NCI-H1048 (cell line): ENCODE measurements at regions not wholly inside any gene's neighbourhood (a gene's known extent, or its start where the extent isn't known, plus 50 kb on each side); places are given as distances from the start of the nearest gene placed in this dataset.
"Not testable (repeated sequence)": the region's sequence is repeated elsewhere in the genome, so short reads cannot be mapped to it uniquely, and the experiment has no call there.

Experiments
- DNase-seq: peaks from one replicate; lab custom pipeline; 2025; lab: John Stamatoyannopoulos, UW

DNA sequence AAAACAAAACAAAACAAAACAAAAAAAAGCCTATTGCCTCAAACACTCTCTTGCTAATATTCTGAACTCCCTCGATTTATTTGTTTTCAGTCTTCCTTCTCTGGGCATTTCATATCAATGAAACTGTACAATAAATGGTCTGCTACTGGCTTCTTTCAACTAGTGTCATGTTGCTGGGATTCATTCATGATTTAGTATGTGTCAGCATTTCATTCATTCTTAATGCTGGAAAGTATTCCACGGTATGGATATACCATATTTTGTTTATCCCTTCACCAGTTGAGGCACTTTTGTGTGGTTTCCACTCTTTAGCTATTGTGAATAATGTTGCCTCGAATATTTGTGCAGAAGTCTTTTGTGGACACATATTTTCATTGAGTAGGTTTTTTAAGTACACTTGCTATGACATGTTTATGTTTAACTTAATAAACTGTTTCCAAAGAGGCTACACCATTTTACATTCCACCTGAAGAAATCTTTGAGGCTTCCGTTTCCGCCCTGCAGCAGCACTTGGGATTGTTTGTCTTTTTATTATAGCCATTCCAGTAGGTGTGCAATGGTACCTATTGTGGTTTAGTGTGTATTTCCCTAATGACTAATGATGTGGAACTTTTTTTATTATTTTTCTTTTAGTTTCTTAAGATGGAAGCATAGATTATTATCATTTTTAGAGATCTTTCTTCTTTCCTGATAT, 543.6 kb upstream of the SOX11 start:
- no peak for DNase-seq

DNA sequence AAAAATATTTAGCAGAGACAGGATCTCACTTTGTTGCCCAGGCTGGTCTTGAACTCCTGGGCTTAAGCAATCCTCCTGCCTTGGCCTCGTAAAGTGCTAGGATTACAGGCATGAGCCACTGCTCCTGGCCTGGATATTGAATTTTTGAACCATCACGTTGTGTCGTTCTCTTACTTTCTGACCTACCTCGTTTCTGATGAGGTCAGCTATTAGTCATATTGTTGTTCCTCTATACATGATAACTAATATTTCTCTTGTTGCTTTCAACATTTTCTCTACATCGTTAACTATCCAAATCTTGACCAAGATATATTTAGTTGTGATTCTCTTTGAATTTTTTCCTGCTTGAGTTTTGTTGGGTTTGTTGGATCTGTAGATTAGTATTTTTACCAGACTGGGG, 541.3 kb upstream of the SOX11 start:
- no peak for DNase-seq

DNA sequence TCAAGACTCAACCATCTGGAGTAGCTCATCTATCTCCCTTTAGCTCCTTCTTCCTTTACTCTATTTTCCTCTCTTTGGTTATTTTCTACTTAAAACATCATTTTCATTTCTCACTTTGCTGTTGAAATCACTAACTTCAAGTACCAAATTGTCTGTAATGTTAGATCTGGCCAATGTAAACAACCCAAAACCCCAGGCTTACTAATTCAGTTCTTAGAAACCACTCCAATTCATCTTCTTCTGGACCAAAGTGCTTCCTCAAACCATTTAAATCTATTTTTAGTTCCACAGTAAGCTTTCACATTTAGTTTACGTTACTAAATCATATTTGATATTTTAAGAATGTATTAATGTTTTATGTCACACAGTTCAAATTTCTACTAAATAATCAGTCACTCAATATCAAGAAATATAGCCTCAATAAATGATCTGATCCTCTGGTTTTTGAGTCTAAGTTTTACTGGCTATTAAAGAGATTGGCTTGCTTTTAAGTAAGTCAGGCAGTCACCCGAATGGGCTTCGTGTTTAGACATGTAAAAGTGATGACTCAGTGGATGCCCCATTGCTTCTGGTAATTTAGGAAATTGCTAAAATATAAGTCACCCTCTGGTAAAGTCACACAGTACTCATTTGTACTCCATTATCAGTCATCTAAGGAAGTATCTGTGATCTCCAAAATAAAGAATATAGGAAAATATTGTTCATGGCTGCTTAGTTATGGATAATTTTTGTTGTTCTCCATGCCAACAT, 527.2 kb upstream of the SOX11 start:
- no peak for DNase-seq

DNA sequence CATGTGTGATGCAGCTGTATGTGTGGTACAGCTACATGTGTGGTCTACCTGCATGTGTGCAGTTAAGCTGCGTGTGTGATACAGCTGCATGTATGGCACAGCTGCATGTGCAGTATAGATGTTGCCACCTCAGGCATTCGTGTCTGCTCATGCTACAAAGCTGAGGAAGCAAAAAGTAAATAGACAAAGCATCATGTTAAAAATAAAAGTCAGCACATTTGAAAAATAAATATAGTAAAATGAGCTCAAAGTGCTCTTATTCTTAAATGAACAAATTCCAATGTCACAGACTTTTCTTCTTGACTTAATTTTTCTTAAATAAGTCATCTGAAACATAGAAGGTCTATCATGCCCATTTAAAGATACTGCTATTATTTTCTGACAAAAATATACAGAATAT, 519.3 kb upstream of the SOX11 start:
- no peak for DNase-seq

DNA sequence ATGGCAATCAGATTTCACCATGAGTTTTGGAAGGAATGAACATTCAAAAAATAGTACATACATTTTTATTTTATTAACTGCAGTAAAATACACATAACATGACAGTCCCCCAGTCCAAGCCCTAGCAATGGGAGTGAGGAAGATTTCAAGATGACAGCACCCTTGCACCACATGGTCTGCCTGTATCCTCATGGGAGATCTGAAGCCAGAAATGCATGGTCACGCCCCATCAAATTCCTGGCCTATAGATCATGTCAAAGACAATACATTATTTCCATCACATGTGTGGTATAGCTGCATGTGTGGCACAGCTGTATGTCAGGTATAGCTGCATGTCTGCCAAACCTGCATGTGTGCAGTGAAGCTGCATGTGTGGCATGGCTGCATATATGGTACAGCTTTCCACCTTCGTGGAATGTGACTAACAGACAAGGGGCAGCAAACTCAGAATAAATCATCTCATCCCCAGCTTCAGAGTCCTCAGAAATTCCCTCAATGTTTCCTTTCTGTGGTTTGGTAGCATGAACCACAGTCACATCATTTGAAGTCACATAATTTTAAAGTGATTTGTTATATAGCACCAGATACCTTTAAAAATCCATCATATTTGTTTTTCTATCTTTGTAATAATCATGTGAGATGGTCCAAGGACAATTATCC, 518.2 kb upstream of the SOX11 start:
- no peak for DNase-seq

DNA sequence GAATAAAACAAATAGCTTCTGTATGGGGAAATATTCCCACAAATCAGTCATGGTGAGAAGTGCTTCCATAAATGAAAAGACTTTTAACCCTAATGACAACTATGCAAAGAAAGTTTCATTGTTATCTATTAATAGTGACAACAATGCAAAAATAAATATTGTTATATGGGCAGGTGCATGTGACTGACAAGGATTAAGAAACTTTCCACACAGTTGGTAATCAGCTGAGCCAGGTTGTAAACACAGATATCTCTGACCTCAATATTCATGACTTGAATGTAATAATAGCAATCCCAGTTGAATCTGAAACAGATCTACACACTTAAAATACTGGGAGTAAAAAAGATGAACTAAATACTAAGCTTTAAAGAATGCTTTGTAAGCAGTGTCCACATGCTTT, 517.0 kb upstream of the SOX11 start:
- DNase-seq = no peak

DNA sequence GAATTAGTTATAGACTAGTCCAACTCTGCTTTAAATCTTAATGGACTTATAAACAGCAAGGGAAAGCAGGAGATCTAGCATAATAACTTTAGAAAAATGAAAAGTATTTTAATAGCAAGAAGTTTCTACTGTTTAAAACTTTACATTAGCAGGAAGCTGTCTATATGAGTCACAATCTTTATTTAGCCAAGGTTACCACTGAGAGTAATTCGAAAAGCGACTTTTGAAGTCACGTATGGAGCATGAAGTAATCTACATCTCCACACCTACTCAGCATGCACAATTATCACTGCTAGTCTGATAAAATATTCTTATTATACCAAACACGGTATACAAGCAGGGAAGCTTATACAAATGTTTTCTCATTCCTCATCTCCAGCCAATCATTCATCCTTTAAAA, 515.4 kb upstream of the SOX11 start:
- DNase-seq = no peak

DNA sequence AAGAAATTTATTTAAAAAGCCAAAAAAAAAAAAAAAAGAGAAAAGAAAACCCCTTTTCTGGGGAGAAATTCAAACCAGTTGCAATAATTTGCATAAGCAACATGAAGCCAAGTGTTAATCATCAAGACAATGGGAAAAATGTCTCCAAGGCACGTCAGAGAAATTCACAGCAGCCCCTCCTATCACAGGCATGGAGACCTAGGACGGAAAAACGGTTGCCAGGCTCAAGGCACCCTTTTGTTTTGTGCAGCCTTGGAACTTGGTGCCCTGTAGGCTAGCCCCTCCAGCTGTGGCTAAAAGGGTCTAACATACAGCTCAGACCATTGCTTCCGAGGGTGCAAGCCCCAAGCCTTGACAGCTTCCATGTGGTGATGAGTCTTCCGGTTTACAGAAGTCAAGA, 509.2 kb upstream of the SOX11 start:
- no peak for DNase-seq

DNA sequence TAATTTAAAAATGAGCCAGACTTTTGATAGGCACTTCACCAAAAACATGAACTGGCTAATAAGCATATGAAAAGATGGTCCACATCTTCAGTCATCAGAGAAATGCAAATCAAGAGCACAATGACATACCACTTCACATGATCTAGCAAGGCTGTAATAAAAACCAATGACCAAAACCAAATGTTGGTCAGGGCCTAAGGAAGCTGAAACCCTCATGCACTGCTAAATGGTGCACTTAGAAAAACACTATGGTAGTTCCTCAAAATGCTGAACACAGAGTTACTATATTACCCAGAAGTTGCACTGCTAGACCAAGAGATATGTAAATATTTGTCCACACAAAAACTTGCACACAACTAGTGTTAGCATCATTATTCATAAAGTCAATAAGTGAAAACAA, 504.9 kb upstream of the SOX11 start:
- DNase-seq = no peak

DNA sequence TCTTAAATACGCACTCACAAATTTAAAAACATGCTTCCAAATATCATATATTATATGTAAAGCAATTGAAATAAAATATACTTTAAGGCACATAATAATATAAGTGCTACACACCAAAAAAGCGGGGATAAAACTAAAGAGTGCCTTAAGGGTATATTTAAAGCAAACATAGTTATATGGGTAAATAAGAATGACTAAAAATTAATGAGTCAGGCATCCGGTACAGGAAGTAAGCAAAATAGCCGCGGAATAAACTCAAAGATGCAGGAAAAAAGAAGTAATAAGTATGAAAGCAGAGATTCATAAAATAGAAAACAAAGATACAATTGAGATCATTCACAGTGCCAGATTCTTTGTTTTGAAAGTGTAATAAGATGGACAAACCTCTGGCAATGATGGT, 503.5 kb upstream of the SOX11 start:
- no peak for DNase-seq

DNA sequence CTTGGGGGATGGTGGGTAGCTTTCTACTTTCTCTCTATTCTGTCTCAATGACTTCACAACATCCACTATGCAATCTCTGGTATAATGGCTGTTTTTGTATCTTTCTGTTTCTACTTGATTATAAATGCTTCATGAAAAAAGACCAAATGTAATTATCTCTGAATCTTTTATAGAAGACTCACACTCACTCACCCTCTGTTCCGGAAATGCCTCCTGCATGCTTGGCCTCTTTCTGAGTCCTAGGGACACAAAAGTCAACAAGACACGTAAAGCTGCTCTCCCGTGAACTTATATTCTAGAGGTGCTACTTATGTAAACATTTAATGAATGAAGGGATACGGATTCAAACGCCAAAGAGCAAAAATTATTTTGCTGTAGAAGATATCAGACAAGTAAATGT, 502.2 kb upstream of the SOX11 start:
- DNase-seq = no peak

DNA sequence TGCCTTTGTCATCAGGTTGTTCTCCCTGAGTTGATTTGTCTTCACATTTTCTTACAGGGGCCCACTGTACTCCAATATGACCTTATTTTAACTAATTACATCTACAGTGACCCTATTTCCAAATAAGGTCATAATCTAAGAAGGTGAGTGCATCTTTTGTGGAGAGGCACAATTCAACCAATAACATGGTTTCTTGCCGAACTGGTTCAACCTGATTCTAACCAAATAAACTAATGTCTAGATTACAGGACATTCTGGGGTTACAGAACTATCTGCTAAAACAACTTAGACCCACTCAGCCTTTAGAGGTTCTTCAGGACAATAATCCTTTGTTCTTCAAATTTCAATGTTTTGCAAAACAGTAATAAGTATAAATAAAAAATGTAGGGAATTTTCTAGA, 496.5 kb upstream of the SOX11 start:
- DNase-seq = peak; percentile 64

DNA sequence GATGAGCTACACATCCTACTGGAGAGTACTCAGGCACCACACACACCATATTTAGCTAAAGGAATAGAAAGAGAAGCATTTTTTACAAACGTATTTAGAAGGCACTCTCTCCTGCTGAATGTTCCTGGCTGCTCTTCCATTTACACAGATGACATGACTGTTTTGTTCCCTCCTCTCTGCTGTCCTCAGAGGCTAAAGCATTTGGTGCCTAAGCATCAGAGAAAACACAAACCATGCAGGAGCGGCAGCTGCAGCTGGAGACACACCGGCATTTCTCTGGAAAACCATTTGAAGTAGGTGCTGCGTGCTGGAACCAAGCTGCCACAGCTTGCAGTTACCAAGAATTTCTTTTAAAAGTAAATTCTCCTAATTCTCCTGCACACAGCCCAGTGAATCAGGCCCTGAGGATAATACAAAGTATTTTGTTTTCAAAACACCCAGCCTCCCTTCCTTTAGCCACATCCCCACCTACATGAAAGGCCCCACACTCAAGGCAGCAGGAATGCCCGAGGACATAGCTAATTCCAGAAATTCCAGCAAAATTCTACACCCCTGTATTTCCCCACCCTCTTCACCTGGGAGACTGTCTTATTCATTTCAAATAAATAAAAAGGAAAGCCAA, 488.9 kb upstream of the SOX11 start:
- no peak for DNase-seq

DNA sequence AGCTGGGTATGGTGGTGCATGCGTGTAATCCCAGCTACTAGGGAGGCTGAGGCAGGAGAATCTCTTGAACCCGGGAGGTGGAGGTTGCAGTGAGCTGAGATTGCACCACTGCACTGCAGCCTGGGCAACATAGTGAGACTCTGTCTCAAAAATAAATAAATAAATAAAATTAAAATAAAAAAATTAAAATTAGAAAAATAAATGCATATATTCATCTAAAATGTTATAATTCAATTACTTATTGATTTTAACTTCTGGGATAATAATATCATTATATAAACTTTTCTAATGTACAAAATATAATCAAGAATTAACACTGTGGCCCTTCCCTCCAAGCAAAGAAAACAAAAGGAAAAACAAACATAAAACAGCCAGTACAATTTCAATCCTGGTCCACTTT, 485.4 kb upstream of the SOX11 start:
- not testable (repeated sequence) for DNase-seq

DNA sequence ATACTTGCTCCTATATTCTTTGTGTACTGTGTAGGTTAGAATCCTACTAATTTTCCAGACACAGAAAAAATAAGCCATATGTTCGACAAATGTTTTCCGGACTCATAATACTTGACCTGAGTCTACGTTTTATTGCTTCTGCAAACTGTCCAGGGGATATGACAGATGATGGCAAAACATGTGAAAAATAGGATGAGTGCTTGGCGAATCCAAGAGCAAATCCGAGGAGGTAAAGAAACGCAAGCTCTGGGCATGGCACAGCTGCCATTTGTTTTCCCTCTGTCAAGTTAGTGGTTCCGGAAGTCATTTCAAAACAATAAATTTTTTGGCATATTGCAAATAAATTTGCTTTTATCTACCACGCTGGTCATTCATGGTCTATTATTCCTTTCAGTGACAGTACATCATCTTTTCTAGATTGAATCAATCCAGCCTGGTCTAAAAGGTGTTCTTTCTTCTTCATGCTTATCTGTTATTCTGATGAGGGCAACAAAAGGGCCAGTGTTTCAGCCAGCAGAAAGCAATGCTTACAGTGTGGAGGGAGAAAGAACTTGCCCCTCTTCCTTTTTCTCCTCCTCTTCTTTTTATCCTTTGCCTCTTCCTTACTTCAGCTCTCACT, 476.1 kb upstream of the SOX11 start:
- no peak for DNase-seq

DNA sequence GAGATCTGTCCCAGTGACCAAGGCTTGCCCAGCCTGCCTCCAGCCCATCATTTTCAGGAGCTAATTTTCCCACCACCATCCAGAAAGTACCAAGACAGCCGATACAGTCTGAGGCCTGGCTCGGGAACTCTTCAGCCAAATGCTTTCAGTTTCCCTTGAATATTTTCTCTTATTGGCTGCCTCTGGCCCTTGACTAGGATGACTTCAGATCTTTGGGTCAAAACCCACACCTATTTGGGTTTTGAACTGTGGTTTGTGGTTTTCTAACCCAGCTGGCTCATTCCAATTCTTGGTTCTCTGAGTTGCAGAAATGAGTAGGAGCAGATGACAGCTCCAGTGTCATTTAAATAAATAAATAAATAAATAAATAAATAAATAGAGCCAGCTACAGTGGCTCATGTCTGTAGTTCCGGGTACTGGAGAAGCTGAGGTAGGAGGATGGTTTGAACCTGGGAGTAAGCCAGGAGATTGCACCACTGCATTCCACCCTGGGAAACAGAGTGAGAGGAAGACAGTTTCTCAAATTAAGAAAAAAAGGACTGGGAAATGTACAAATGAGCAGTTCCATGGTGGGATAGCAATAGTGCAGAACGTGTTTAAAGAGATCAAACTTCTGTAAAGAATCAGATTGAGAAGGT, 465.0 kb upstream of the SOX11 start:
- DNase-seq = no peak

DNA sequence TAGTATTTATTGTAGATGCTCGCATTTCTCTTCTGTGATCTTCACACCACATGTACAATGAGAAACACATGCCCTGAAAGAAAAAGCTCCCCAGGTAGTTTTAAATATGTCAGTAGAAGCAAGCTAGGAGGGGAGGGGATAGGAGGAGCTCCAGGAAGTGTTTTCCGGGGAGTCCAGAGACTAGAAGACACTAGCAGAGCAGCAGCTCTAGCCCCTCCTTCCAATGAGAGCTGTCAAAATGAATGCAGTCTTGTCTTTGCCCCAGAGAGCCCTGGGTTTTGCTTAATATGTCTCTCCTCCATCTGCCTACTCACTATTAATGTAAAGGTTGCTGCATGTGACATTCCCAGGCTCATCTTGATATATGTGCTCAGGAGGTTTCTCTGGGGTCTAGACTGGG, 462.6 kb upstream of the SOX11 start:
- no peak for DNase-seq

DNA sequence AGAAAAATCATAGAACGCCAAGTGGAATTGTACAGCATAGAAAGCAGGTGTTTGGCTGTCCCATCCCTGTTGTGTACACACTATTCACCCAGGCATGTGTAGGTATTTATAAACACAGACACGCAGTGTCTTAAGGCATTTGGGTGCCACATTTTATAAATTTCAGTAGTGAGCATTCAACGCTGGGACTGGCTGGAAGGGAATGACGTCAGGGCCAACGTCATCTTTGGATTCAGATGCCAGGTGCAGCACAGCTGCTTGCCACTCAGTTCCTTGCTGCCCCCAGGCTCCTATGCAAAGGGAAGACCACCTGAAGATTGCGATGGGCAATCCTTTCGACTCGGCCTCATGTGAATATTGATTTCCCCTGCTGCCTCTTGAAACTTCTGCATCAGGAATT, 461.7 kb upstream of the SOX11 start:
- no peak for DNase-seq

DNA sequence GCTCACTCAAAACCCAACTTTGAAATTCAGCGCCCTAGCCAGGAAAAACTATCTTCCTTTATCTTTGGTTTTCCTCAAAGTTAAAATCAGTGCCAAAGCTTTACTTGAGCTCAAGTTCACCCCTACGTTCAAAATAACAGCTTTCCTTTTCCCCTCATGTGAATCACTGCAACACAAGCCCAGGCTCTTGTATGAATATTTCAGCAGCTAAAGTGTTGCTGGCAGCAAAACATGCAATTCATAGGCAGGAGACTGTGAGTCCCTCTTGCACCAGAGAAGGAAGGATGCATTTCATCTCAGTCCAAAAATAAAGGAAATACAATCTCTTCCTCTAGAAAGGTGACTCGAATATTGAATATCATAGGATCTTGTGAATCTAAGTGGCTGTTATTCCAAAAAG, 461.3 kb upstream of the SOX11 start:
- no peak for DNase-seq

DNA sequence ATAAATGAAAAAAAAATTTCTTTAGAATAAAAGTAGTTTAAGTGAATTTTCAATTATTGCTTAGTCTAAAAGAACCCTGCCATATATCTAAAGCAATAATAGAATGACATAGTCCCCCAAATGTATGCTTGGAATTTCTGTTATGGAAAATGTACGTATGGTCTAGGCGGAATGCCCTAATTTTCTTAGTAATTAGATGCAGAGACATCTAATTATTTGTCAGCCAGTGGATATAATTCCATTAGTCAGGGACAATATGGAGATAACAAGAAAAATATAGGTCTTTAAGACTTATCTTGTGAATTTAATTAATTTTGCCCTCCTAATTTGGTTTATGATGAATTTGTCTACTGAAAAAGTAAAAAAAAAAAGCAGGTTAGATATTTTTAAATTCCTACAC, 460.9 kb upstream of the SOX11 start:
- DNase-seq = no peak

DNA sequence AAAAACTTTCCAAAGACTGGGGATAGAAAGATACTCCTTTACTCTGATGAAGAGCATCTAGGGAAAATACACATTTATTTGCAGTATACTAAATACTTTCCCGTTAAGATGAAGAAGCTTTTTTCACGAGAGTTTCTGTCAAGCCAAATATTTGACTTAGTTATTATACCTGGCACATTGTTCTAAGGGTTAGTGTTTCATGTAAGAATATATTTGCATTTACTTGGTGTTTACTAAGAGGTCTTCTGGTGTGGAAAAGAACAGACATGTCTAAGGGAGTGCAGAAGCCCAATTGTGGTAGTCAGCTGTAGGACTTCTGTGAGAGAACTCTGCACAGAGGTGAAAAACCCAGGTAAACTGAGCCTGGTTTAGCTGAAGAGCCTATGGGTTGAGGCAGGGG, 457.6 kb upstream of the SOX11 start:
- no peak for DNase-seq

DNA sequence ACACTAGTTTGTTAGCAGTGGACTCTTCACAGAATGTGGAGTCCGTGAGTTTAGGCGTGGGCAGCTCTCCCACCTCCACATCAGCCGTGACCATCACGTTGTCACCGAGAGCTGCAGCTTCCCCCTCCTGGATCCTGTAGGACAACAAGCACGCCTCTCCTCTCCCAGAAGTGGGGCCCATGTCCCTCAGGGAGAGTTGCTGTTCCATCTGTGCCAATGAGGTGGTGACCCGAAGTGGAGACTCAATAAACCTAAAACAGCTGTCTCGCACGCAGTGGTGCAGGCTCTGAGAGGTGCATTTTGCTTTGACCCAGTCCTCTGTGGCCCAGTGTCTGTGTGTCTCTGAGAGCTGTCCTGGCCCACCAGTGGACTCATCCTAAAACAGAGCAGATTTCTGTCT, 456.5 kb upstream of the SOX11 start:
- DNase-seq = no peak
